ENCODE measurements at regions not wholly inside any gene's neighbourhood (a gene's known extent, or its start where the extent isn't known, plus 50 kb on each side); places are given as distances from the start of the nearest gene placed in this dataset.

DNA sequence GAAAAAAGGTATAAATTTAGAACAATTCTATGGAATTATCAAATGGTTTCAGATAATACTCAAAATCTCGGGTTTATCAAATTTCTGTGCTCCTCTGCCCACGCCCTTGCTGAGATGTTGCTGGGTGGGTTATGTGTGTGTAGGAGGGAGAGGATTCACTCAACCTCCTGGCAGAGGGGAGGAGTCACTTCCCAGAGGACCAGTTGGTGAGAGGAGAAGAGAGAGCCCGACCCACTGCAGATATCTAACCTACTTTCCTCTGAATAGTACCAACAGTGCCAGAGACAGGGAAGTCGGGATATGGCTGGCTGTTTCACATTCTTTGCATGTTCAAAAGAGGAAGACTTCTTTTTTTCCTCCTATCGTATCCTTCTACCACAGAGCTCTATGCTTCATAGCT lies 187.1 kb upstream of the MAN1A1 start:
- no peaks in the 10 kb centered on the region for H3K9me3 Mint-ChIP-seq
- no peaks in the 10 kb centered on the region for H3K27me3 Mint-ChIP-seq (ENCODE audit: low read depth)
- DNase-seq (ENCODE audit: low spot score): no peak
- no peak overlapping the region for H3K27ac Mint-ChIP-seq
- POLR2A ChIA-PET: no interaction called here
- H3K4me1 Mint-ChIP-seq: peaks cover 5% of the 10 kb centered on the region
- ATAC-seq: no peak; the same call in 1 of the 2 replicates
- TF ChIP-seq GTF2I (CRISPR knock-in tag; conservative IDR thresholded peaks at IDR 0.05) (no peak), TCF7 (CRISPR knock-in tag; IDR thresholded peaks at IDR 0.05; ENCODE audit: low read depth) (no peak), ZNF232 (CRISPR knock-in tag; IDR thresholded peaks at IDR 0.05) (no peak), ZNF219 (CRISPR knock-in tag; IDR thresholded peaks at IDR 0.05; ENCODE audit: borderline replicate concordance) (no peak), OVOL2 (CRISPR knock-in tag; IDR thresholded peaks at IDR 0.05; ENCODE audit: borderline replicate concordance) (no peak), RELA (CRISPR knock-in tag; IDR thresholded peaks at IDR 0.05; ENCODE audit: borderline replicate concordance) (no peak), ZNF263 (CRISPR knock-in tag; IDR thresholded peaks at IDR 0.05; ENCODE audit: low read depth) (no peak)
- CTCF ChIA-PET: no interaction called here
- no peaks in the 10 kb centered on the region for H3K36me3 Mint-ChIP-seq
- H3K4me3 Mint-ChIP-seq: no peak overlapping the region

DNA sequence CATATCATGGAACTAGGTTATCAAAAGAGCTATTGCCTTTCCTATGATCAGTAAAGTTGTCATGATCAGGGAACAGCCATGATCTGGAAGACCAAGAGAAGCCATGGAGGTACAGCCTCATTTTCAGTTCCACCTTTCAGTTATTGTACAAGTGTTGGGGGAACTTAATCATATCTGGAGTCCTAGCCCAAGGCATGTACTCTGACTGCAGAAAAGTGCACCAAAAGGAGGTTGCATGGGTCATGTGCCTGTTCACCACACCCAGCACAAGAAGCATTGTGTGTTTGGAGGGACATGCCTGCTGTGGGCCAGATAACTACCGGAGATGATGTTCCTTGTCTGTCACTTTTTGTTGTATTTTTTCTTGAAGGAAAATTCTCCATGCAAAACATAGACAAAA lies 185.8 kb upstream of the MAN1A1 start:
- no peaks in the 10 kb centered on the region for H3K36me3 Mint-ChIP-seq
- no peaks in the 10 kb centered on the region for H3K9me3 Mint-ChIP-seq
- ChIA-PET POLR2A (no interaction called here), CTCF (no interaction called here)
- DNase-seq (ENCODE audit: low spot score) (no peak), ATAC-seq (no peak)
- peaks cover 5% of the 10 kb centered on the region for H3K4me1 Mint-ChIP-seq
- H3K27me3 Mint-ChIP-seq (ENCODE audit: low read depth): no peaks in the 10 kb centered on the region
- no peak overlapping the region for H3K27ac Mint-ChIP-seq
- no peak overlapping the region for H3K4me3 Mint-ChIP-seq
- TF ChIP-seq, protein P1, sequence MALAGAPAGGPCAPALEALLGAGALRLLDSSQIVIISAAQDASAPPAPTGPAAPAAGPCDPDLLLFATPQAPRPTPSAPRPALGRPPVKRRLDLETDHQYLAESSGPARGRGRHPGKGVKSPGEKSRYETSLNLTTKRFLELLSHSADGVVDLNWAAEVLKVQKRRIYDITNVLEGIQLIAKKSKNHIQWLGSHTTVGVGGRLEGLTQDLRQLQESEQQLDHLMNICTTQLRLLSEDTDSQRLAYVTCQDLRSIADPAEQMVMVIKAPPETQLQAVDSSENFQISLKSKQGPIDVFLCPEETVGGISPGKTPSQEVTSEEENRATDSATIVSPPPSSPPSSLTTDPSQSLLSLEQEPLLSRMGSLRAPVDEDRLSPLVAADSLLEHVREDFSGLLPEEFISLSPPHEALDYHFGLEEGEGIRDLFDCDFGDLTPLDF (CRISPR knock-in tag; IDR thresholded peaks at IDR 0.05): no peak
- TF ChIP-seq, protein P2, sequence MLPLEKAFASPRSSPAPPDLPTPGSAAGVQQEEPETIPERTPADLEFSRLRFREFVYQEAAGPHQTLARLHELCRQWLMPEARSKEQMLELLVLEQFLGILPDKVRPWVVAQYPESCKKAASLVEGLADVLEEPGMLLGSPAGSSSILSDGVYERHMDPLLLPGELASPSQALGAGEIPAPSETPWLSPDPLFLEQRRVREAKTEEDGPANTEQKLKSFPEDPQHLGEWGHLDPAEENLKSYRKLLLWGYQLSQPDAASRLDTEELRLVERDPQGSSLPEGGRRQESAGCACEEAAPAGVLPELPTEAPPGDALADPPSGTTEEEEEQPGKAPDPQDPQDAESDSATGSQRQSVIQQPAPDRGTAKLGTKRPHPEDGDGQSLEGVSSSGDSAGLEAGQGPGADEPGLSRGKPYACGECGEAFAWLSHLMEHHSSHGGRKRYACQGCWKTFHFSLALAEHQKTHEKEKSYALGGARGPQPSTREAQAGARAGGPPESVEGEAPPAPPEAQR (CRISPR knock-in tag; IDR thresholded peaks at IDR 0.05): no peak
- TF ChIP-seq ZNF121 (CRISPR knock-in tag; IDR thresholded peaks at IDR 0.05) (no peak), ZNF232 (CRISPR knock-in tag; IDR thresholded peaks at IDR 0.05) (no peak), TEAD1 (CRISPR knock-in tag; IDR thresholded peaks at IDR 0.05) (no peak), CBFB (CRISPR knock-in tag; IDR thresholded peaks at IDR 0.05; ENCODE audit: low read depth) (no peak), KAT7 (CRISPR knock-in tag; IDR thresholded peaks at IDR 0.05; ENCODE audit: borderline replicate concordance) (no peak)
- TF ChIP-seq, protein P3, sequence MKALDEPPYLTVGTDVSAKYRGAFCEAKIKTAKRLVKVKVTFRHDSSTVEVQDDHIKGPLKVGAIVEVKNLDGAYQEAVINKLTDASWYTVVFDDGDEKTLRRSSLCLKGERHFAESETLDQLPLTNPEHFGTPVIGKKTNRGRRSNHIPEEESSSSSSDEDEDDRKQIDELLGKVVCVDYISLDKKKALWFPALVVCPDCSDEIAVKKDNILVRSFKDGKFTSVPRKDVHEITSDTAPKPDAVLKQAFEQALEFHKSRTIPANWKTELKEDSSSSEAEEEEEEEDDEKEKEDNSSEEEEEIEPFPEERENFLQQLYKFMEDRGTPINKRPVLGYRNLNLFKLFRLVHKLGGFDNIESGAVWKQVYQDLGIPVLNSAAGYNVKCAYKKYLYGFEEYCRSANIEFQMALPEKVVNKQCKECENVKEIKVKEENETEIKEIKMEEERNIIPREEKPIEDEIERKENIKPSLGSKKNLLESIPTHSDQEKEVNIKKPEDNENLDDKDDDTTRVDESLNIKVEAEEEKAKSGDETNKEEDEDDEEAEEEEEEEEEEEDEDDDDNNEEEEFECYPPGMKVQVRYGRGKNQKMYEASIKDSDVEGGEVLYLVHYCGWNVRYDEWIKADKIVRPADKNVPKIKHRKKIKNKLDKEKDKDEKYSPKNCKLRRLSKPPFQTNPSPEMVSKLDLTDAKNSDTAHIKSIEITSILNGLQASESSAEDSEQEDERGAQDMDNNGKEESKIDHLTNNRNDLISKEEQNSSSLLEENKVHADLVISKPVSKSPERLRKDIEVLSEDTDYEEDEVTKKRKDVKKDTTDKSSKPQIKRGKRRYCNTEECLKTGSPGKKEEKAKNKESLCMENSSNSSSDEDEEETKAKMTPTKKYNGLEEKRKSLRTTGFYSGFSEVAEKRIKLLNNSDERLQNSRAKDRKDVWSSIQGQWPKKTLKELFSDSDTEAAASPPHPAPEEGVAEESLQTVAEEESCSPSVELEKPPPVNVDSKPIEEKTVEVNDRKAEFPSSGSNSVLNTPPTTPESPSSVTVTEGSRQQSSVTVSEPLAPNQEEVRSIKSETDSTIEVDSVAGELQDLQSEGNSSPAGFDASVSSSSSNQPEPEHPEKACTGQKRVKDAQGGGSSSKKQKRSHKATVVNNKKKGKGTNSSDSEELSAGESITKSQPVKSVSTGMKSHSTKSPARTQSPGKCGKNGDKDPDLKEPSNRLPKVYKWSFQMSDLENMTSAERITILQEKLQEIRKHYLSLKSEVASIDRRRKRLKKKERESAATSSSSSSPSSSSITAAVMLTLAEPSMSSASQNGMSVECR (CRISPR knock-in tag; IDR thresholded peaks at IDR 0.05; ENCODE audit: borderline replicate concordance): no peak
- TF ChIP-seq, protein P4, sequence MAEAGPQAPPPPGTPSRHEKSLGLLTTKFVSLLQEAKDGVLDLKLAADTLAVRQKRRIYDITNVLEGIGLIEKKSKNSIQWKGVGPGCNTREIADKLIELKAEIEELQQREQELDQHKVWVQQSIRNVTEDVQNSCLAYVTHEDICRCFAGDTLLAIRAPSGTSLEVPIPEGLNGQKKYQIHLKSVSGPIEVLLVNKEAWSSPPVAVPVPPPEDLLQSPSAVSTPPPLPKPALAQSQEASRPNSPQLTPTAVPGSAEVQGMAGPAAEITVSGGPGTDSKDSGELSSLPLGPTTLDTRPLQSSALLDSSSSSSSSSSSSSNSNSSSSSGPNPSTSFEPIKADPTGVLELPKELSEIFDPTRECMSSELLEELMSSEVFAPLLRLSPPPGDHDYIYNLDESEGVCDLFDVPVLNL (CRISPR knock-in tag; IDR thresholded peaks at IDR 0.05; ENCODE audit: borderline replicate concordance, low read depth): no peak
- TF ChIP-seq, protein P5, sequence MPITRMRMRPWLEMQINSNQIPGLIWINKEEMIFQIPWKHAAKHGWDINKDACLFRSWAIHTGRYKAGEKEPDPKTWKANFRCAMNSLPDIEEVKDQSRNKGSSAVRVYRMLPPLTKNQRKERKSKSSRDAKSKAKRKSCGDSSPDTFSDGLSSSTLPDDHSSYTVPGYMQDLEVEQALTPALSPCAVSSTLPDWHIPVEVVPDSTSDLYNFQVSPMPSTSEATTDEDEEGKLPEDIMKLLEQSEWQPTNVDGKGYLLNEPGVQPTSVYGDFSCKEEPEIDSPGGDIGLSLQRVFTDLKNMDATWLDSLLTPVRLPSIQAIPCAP (CRISPR knock-in tag; IDR thresholded peaks at IDR 0.05): no peak
- TF ChIP-seq, protein P6, sequence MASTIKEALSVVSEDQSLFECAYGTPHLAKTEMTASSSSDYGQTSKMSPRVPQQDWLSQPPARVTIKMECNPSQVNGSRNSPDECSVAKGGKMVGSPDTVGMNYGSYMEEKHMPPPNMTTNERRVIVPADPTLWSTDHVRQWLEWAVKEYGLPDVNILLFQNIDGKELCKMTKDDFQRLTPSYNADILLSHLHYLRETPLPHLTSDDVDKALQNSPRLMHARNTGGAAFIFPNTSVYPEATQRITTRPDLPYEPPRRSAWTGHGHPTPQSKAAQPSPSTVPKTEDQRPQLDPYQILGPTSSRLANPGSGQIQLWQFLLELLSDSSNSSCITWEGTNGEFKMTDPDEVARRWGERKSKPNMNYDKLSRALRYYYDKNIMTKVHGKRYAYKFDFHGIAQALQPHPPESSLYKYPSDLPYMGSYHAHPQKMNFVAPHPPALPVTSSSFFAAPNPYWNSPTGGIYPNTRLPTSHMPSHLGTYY (CRISPR knock-in tag; IDR thresholded peaks at IDR 0.05): no peak
- TF ChIP-seq, protein P7, sequence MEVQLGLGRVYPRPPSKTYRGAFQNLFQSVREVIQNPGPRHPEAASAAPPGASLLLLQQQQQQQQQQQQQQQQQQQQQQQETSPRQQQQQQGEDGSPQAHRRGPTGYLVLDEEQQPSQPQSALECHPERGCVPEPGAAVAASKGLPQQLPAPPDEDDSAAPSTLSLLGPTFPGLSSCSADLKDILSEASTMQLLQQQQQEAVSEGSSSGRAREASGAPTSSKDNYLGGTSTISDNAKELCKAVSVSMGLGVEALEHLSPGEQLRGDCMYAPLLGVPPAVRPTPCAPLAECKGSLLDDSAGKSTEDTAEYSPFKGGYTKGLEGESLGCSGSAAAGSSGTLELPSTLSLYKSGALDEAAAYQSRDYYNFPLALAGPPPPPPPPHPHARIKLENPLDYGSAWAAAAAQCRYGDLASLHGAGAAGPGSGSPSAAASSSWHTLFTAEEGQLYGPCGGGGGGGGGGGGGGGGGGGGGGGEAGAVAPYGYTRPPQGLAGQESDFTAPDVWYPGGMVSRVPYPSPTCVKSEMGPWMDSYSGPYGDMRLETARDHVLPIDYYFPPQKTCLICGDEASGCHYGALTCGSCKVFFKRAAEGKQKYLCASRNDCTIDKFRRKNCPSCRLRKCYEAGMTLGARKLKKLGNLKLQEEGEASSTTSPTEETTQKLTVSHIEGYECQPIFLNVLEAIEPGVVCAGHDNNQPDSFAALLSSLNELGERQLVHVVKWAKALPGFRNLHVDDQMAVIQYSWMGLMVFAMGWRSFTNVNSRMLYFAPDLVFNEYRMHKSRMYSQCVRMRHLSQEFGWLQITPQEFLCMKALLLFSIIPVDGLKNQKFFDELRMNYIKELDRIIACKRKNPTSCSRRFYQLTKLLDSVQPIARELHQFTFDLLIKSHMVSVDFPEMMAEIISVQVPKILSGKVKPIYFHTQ (CRISPR knock-in tag; IDR thresholded peaks at IDR 0.05): no peak
- TF ChIP-seq, protein P8, sequence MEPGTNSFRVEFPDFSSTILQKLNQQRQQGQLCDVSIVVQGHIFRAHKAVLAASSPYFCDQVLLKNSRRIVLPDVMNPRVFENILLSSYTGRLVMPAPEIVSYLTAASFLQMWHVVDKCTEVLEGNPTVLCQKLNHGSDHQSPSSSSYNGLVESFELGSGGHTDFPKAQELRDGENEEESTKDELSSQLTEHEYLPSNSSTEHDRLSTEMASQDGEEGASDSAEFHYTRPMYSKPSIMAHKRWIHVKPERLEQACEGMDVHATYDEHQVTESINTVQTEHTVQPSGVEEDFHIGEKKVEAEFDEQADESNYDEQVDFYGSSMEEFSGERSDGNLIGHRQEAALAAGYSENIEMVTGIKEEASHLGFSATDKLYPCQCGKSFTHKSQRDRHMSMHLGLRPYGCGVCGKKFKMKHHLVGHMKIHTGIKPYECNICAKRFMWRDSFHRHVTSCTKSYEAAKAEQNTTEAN (CRISPR knock-in tag; IDR thresholded peaks at IDR 0.05): no peak
